Fibroblast of lung (primary cell): ENCODE measurements at regions not wholly inside any gene's neighbourhood (a gene's known extent, or its start where the extent isn't known, plus 50 kb on each side); places are given as distances from the start of the nearest gene placed in this dataset.

Source experiments
- DNase-seq, 2 donors: peaks; one replicate each; pipeline versions ENCODE4 v3.0.0 to v3.0.0-alpha.2; 2010; ENCODE audit warnings: low read depth in 2 of 2
- H2AFZ ChIP-seq: 2 replicates; pipeline ENCODE4 v1.5.1; 2012; ENCODE audit warnings: low read length, control low read depth, inconsistent platforms
- H3K27ac ChIP-seq: 2 replicates; pipeline ENCODE4 v1.5.1; 2011; ENCODE audit warnings: low read length, control low read depth; ENCODE audit not compliant: insufficient read depth
- H3K27me3 ChIP-seq: 2 replicates; pipeline ENCODE4 v1.5.1; 2011; ENCODE audit warnings: mild to moderate bottlenecking, low read length; ENCODE audit not compliant: control insufficient read depth, insufficient read depth
- H3K36me3 ChIP-seq: 2 replicates; pipeline ENCODE4 v1.5.1; 2011; ENCODE audit warnings: low read length; ENCODE audit not compliant: control insufficient read depth, insufficient read depth
- H3K4me1 ChIP-seq: 2 replicates; pipeline ENCODE4 v1.5.1; 2011; ENCODE audit warnings: low read length; ENCODE audit not compliant: control insufficient read depth, insufficient read depth; ENCODE audit errors: extremely low read depth
- H3K4me2 ChIP-seq: 2 replicates; pipeline ENCODE4 v1.5.1; 2011; ENCODE audit warnings: low read length, control low read depth; ENCODE audit not compliant: insufficient read depth; ENCODE audit errors: extremely low read depth
- H3K4me3 ChIP-seq, 4 experiments: fragments of 200-600 bp in 1 of 4; sonication (generic) in 1 of 4; replicated peaks in 1 of 4; 2 replicates each; pipeline ENCODE4 v1.5.1; 2011 to 2016; ENCODE audit warnings: low read length in 4 of 4, low read depth in 3 of 4, mild to moderate bottlenecking in 3 of 4, control low read depth in 2 of 4, inconsistent platforms in 1 of 4, mixed read lengths in 1 of 4; ENCODE audit not compliant: insufficient read depth in 1 of 4; ENCODE audit errors: control extremely low read depth in 1 of 4
- H3K79me2 ChIP-seq: 2 replicates; pipeline ENCODE4 v1.5.1; 2012; ENCODE audit warnings: mild to moderate bottlenecking, low read length, inconsistent platforms; ENCODE audit not compliant: control insufficient read depth, insufficient read depth
- H3K9ac ChIP-seq: 2 replicates; pipeline ENCODE4 v1.5.1; 2011; ENCODE audit warnings: mild to moderate bottlenecking, low read length, control low read depth; ENCODE audit not compliant: insufficient read depth
- H3K9me3 ChIP-seq: 2 replicates; pipeline ENCODE4 v1.5.1; 2012; ENCODE audit warnings: low read depth, low read length; ENCODE audit not compliant: control insufficient read depth, insufficient read depth
- H4K20me1 ChIP-seq: 2 replicates; pipeline ENCODE4 v1.5.1; 2011; ENCODE audit warnings: low read length; ENCODE audit not compliant: control insufficient read depth, insufficient read depth; ENCODE audit errors: extremely low read depth
- CTCF ChIP-seq, 2 donors: IDR thresholded peaks in 1 of 2; conservative IDR thresholded peaks in 1 of 2; 1 replicate in 1 of 2; 2 replicates in 1 of 2; pipeline ENCODE4 v1.5.1; 2011 to 2012; ENCODE audit warnings: low read length in 2 of 2, control low read depth in 1 of 2, inconsistent platforms in 1 of 2, low read depth in 1 of 2, mild to moderate bottlenecking in 1 of 2
- EZH2 ChIP-seq: IDR thresholded peaks from 2 replicates; pipeline ENCODE4 v1.5.1; 2012; ENCODE audit warnings: low read length, control low read depth, mild to moderate bottlenecking; ENCODE audit errors: missing control alignments

GRCh38 chr1:36673202-36673601 is 190.5 kb upstream of the CSF3R start:
- no peak overlapping the region for H3K4me3 ChIP-seq
- H3K9ac ChIP-seq = no peak overlapping the region
- no peak overlapping the region for H3K27ac ChIP-seq
- DNase-seq = no peak
- H3K9me3 ChIP-seq = no peaks in the 10 kb centered on the region
- TF ChIP-seq EZH2 (no peak), CTCF (conservative IDR thresholded peaks at IDR 0.05 in 1 of 2, IDR thresholded peaks at IDR 0.05 in 1 of 2; ENCODE audit: low read depth in 1 of 2, low read length in 2 of 2) (no peak)
- H4K20me1 ChIP-seq = no peaks in the 10 kb centered on the region
- H3K79me2 ChIP-seq = no peaks in the 10 kb centered on the region
- H3K27me3 ChIP-seq = no peaks in the 10 kb centered on the region
- H3K36me3 ChIP-seq = no peaks in the 10 kb centered on the region
- no peak overlapping the region for H2AFZ ChIP-seq
- H3K4me2 ChIP-seq = no peak overlapping the region
- no peaks in the 10 kb centered on the region for H3K4me1 ChIP-seq

DNA sequence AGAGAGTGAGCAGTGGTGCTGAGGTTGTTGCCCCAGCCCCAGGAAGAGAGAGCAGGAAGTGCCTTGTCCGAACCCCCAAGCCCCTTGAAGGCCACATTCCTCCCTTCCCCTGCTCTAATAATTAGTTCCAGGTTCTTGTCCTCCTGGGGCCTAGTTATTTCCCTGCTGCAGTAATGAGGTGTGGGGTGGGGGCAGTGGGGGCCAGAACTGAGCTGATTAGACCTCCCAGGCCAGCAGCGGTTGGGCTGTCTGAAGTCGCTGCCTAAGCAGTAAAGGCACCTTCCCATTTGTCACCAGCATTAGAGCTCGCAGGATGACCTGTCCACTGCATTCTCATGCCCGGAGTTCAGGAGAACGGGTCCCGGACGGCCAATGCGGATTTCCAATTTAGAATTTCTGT is 186.5 kb upstream of the CSF3R start:
- H3K9me3 ChIP-seq = no peaks in the 10 kb centered on the region
- H3K36me3 ChIP-seq = no peaks in the 10 kb centered on the region
- no peak overlapping the region for H3K9ac ChIP-seq
- no peak overlapping the region for H3K4me2 ChIP-seq
- H3K4me1 ChIP-seq = no peaks in the 10 kb centered on the region
- DNase-seq = no peak
- H3K27ac ChIP-seq = no peak overlapping the region
- no peaks in the 10 kb centered on the region for H4K20me1 ChIP-seq
- TF ChIP-seq CTCF (conservative IDR thresholded peaks at IDR 0.05 in 1 of 2, IDR thresholded peaks at IDR 0.05 in 1 of 2; ENCODE audit: low read depth in 1 of 2, low read length in 2 of 2) (no peak), EZH2 (no peak)
- no peaks in the 10 kb centered on the region for H3K79me2 ChIP-seq
- no peak overlapping the region for H3K4me3 ChIP-seq
- no peak overlapping the region for H2AFZ ChIP-seq
- no peaks in the 10 kb centered on the region for H3K27me3 ChIP-seq

GRCh38 chr1:36667836-36668235 is 185.1 kb upstream of the CSF3R start:
- no peak overlapping the region for H2AFZ ChIP-seq
- no peak overlapping the region for H3K4me2 ChIP-seq
- no peak for DNase-seq
- TF ChIP-seq EZH2 (no peak), CTCF (conservative IDR thresholded peaks at IDR 0.05 in 1 of 2, IDR thresholded peaks at IDR 0.05 in 1 of 2; ENCODE audit: low read depth in 1 of 2, low read length in 2 of 2) (no peak)
- H3K27ac ChIP-seq = no peak overlapping the region
- H3K27me3 ChIP-seq = no peaks in the 10 kb centered on the region
- H3K4me3 ChIP-seq = no peak overlapping the region
- no peaks in the 10 kb centered on the region for H3K36me3 ChIP-seq
- H3K79me2 ChIP-seq = no peaks in the 10 kb centered on the region
- H3K9me3 ChIP-seq = no peaks in the 10 kb centered on the region
- H3K9ac ChIP-seq = no peak overlapping the region
- H4K20me1 ChIP-seq = no peaks in the 10 kb centered on the region
- no peaks in the 10 kb centered on the region for H3K4me1 ChIP-seq
